DND-41 (cell line): ENCODE measurements at regions not wholly inside any gene's neighbourhood (a gene's known extent, or its start where the extent isn't known, plus 50 kb on each side); places are given as distances from the start of the nearest gene placed in this dataset.

ENCODE experiments used
- CTCF ChIP-seq: IDR thresholded peaks from 2 replicates; pipeline ENCODE4 v1.5.1; 2012; ENCODE audit warnings: borderline replicate concordance, low read length, moderate library complexity, mild to moderate bottlenecking; ENCODE audit not compliant: poor library complexity, severe bottlenecking; ENCODE audit errors: extremely low read depth
- EZH2 ChIP-seq: IDR thresholded peaks from 3 replicates; pipeline ENCODE4 v1.6.1; 2012; ENCODE audit warnings: borderline replicate concordance, low read depth, mild to moderate bottlenecking, moderate library complexity, low read length, inconsistent platforms; ENCODE audit not compliant: severe bottlenecking

DNA sequence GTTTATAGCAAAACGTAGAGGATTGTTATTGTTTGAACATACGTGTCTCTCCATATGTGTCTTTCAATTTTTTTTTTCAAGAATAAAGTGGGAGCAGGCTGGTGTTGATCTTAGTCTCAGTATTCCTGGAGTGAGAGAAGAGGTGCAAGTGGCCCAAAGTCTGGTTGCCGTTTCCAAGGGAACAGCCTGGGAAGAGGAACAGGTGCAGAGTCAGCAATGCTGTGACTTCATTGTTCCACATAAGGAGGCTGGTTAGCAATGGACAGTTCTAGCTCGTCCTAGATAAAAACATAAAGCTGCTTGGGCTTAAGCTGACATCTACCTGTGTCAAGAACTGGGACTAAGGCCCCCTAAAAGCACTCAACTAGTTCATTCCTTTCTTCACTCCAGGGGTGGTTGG, 626.6 kb upstream of the TPK1 start:
- TF ChIP-seq CTCF = no peak
- TF ChIP-seq EZH2 = no peak
